Globus pallidus (tissue), 1 donor: ENCODE measurements at regions not wholly inside any gene's neighbourhood (a gene's known extent, or its start where the extent isn't known, plus 50 kb on each side); places are given as distances from the start of the nearest gene placed in this dataset.

Experiments
- DNase-seq: peaks from one replicate; pipeline ENCODE4 v3.0.0-alpha.2; 2015; ENCODE audit warnings: low spot score

DNA sequence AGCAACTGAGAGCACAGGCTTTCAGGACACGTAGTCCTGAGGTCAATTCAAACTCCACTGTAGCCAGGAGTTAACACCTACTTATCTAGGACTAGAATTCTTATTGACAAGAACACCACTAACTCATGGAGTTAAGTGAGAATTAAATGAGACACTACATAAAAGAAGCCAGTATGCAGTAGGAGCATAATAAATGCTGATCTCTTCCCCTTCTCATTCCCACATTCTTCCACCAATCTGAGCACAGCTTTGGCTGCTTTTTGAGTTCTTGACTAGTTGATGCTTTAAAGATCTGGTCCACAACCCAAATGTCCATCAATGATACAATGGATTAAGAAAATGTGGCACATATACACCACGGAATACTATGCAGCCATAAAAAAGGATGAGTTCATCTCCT is 55.2 kb downstream of the TTC32 start:
- DNase-seq = no peak

- DNase-seq = no peak
These were observed 55.8 kb downstream of the TTC32 start for GRCh38 chr2:19846030-19846429.

GRCh38 chr2:19845323-19845920 is 56.4 kb downstream of the TTC32 start:
- DNase-seq = no peak

GRCh38 chr2:19844750-19845149 is 57.0 kb downstream of the TTC32 start:
- no peak for DNase-seq

- DNase-seq = no peak
These were observed 57.7 kb downstream of the TTC32 start for GRCh38 chr2:19843992-19844515.

DNA sequence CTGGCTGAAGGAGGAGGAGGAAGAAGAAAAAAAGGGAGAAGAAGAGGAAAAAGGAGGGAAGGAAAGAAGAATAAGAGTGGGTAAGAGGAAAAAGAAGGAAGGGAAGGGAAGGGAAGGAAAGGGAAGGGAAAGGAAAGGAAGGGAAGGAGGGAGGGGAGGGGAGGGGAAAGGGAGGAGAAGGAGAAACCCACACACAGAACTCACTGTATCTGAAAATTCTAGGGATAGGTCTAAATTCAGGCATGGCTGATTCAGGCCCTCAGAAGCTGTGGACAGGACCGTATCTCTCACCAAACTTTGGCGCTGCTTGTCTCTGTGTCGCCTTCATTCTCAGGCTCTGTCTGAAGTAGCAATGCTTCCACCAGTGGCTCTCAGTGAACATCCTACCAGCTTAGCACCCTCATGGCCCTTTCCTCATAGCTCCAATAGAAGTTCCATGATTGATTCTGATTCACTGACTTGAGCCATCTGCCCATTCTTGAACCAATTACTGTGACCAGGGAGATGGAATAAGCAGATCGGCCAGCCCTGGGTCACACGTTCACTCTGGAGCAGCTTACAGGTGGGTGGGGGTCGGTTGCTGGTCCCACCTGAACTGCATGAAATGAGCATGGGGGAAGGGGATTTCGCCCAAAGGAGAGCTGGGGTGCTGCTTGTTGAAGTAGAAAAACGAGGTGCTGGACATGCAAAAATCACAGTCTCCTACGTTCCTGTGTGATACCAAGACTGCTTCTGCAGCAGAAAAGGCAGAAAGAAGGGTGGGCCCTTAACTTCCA is 59.7 kb downstream of the TTC32 start:
- DNase-seq = no peak

- DNase-seq = no peak
These were observed 62.3 kb downstream of the TTC32 start for GRCh38 chr2:19839438-19839837.

DNA sequence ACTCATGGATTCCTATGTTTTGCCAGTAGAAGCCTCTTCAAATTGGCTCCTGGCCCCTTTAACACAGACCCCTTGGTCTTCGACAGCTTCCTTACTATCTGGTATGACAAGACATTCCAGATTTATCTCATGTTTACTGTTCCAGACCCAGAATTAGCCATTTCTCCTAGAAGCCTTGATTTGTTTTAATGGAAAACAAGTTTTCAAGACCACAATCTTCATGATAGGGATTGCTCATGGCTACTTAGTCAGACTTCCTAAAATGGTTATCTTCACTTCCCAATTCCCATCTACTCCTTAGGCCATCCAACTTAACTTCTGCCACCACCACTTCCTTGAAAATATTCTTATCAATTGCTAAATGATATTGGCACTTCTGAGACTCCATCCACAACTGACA is 63.2 kb downstream of the TTC32 start:
- DNase-seq = no peak

DNA sequence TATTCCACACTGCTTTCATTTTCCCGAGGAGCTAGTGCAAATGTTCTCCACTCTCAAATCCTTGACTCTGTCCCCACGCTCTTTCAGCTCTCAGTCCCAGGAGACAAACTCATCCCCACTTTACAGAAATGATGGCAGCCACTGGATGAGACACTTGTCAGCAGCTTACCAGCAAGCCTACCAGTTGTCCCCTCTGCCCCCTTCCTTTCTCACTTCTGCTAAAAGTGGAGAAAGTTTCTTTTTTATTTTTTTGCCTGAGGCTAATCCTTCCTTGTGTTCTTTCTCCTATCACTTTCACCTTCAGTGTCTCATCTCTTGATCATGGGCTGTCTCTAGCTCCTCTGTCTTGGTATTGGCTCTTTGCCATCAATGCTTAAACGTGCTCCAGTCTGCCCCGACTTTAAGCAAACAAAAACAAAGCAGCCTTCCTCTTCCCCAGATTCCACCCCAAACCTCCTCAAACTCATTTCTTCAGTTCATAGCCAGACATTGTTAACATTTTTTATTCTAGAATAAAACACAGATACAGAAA is 64.5 kb downstream of the TTC32 start:
- DNase-seq = no peak

- DNase-seq = no peak
These were observed 66.0 kb downstream of the TTC32 start for GRCh38 chr2:19835781-19836281.

DNA sequence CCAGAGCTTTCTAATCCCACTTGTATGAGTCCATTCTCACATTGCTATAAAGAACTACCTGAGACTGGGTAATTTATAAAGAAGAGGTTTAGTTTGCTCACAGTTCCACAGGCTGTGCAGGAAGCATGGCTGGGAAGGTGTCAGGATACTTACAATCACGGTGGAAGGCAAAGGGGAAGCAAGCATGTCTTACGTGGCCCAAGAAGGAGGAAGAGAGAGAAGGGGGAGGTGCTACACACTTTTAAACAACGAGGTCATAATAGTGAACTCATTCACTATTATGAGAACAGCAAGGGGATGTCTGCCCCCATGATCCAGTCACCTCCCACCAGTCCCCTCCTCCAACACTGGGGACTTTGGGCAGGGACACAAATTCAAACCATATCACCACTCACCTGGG is 67.8 kb downstream of the TTC32 start:
- no peak for DNase-seq

DNA sequence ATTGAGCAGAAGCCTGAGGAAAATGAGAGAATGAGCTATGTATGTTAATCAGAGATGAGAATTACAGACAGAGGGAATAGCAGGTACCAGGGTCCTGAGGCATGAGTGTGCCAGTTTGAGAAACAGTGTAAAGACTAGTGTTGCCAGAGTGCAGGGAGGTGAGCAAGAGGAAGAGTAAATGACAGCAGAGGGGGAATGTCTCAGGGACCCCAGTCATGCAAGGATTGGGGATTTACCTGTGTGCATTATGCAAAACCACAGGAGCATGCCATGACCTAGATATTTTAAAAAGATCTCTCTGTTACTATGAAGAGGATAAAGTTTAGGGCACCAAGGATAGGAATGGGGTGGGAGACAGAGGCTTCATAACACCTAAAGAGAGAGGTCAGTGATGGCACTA is 72.1 kb downstream of the TTC32 start:
- no peak for DNase-seq

GRCh38 chr2:19826874-19827273 is 74.9 kb downstream of the TTC32 start:
- no peak for DNase-seq

- no peak for DNase-seq
These were observed 78.3 kb downstream of the TTC32 start for GRCh38 chr2:19823507-19823906.

DNA sequence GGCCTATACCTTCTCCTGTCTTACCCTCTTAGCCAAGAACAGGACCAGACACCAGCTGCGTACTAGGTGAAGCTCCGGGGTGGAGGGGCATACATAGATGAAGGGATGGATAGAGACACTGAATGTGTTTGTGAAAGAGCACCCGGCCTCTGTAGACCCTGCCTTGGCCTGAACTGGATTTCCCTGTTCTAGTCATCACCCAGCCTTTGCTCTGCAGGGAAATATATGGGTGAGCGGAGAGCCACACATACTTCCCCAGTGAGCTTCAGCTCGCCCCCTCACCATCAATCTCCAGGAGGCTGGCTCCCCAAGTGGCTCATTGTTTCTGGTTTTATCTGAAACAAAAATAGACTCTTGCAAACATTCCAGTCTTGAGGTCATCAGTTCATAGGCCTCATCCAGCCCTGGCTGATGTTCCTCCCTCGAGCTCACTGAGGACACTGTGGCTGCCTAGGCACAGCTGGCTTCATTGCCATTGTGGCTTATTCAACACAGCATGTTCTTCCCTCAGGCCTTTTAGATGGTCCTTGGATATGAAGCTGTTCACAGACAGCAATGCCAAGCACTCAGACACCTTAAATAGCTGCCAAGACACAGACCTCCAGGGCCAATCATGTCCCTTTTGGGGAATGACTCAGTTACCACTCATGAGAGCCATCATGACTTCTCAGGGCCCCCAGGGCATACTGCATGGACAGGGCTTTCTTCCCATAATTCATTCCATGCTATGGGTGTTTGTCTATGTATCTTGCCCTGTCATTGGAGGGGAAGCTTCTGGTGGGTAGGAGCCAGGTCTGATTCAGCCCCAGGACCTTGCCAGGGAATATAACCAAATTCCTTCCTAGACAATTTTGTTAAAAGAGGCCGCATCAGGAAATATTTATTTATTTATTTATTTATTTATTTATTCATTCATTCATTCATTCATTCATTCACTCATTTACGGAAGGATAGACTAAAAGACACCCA is 82.4 kb downstream of the TTC32 start:
- DNase-seq = no peak

DNA sequence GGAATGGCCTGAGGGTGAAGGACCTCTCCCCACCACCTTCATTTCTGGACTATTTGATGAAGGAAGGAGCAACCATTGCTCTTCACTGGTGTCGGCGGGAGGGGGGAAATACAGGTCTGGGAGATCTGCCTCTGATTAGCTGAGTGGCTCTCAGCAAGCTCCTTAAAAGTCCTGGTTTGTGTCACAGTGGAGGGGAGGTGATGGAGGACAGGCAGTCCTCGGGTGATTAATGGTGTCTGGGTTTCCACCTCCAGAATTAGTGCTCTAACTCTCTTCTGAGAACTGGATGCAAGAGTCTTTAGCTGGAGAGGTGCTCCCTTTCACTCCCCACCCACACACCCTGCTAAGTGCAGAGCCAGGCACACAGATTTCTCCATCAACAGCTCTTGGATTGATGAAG is 83.2 kb downstream of the TTC32 start:
- no peak for DNase-seq

DNA sequence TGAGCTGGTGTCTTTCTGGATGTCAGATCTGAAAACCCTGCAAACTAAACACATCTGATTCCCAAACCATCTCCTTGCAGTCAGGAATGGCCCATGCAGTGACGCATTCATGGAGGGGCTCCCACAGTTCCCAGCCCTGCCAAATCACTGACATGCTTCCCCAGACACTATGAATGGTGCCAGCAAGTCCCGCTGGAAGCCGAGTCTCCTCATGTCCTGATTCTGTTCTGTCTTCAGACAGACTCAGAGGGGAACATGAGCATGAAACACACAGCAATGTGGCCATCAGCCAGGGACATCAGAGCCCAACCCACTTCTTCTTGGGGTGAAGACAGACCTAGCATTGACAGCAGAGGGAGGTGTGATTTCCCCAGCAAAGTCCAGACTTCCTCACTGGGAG is 83.7 kb downstream of the TTC32 start:
- no peak for DNase-seq

GRCh38 chr2:19815746-19816145 is 86.0 kb downstream of the TTC32 start:
- no peak for DNase-seq

DNA sequence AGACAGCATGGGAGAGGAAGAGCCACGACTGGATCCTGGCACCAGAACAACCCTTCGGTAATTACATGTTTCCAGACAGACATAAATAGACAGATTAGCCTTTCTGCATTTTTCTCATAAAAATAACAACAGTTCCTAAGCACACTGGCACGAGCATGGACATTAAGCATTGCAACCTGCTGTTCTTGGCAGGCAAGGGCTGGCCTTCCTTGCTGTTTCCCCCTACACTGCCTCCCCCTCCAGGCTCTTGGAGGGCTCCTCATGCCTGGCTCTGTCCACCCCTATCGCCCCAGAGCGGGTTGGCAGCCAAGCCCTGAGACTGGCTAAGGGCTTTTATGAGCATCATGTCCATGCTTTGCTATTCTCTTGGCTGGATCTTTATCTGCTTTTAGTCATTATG is 89.6 kb downstream of the TTC32 start:
- peak; percentile 4 for DNase-seq

DNA sequence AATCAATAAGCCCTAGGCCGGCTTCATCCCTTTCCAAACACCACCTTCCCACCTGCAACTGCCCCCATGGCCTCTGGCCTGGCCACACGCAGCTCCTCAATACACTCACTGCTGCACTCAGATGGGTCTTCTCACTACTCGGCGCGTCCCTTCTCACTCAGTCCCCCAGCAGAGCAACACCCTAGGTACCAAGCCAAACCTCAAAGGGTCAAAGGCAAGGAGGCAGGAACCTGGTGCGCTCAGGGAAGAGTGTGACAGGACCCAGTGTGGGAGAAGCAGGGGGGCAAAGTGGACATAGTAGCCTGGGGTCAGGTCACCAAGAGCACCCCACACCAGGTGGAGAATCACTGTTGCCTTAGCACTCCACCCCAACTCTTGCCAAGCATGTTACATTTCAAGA is 90.6 kb downstream of the TTC32 start:
- DNase-seq = no peak

DNA sequence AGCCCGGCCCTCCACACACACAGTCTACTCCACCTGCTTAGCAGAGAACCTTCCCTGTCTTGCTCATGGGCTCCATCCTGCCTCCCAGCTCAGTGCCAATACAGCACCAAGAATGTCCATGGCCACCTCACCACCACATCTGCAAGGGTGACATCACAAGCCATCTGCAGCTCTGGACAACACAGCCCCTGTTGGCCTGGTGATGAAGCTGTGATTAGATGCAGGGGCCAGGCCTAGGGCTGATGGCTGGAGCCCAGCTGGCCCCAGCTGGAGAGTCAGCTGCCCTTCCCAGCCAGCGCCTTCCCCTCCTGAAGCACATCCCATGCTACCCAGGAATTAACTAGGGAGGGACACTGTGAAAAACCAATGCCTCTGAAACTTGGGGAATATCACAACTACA is 91.1 kb downstream of the TTC32 start:
- peak; percentile 11 for DNase-seq

GRCh38 chr2:19810148-19810547 is 91.6 kb downstream of the TTC32 start:
- no peak for DNase-seq
